ENCODE measurements at regions not wholly inside any gene's neighbourhood (a gene's known extent, or its start where the extent isn't known, plus 50 kb on each side); places are given as distances from the start of the nearest gene placed in this dataset.
"Not testable (repeated sequence)": the region's sequence is repeated elsewhere in the genome, so short reads cannot be mapped to it uniquely, and the experiment has no call there.

DNA sequence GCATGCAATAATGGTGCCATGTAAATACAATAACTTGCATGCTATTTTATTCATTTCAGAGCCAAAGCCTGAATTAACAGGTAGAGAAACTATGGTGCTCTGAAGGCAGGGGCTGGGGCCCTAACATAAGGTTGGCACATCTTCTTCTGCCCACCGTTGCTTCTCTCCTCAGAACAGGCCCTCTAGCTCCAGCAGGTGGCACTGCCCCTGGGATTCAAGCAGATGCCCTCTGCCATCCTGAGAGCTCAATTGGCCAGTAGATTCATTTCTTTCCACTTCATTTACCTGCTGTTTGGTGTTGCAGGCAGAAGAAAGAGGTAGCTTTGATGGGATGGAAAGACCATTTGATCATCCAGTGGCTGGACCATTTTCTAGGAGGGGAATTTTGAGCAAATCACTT is 130.5 kb downstream of the FOXB1 start:
- DNase-seq (ENCODE audit: low spot score), result no peak

- DNase-seq (ENCODE audit: low spot score), result no peak
These were observed 131.8 kb downstream of the FOXB1 start for GRCh38 chr15:60135961-60136360.

- no peak for DNase-seq (ENCODE audit: low spot score)
These were observed 133.7 kb downstream of the FOXB1 start for GRCh38 chr15:60137711-60138396.

- DNase-seq (ENCODE audit: low spot score), result no peak
These were observed 134.4 kb downstream of the FOXB1 start for GRCh38 chr15:60138397-60138968.

GRCh38 chr15:60152386-60152785 is 148.3 kb downstream of the FOXB1 start:
- no peak for DNase-seq (ENCODE audit: low spot score)

- DNase-seq (ENCODE audit: low spot score), result no peak
These were observed 150.7 kb downstream of the FOXB1 start for GRCh38 chr15:60154764-60155325.

GRCh38 chr15:60155661-60156060 is 151.6 kb downstream of the FOXB1 start:
- DNase-seq (ENCODE audit: low spot score), result no peak

DNA sequence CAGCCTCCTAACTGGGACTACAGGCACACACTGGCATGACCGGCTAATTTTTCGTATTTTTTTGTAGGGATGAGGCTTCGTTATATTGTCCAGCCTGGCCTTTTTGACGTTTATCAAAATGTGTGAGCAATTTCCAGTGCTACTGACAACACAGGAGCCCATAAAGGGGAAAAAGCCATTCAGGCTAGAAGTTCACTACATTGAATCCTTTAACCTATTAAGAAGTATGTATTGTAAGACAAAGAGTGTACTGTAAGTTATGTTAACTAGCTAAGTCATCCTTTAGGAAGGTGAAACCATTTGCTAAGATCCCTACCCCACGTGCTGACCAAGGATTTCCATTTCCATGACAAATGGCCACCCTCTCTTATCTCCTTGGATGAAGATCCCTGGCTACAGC is 156.8 kb downstream of the FOXB1 start:
- DNase-seq (ENCODE audit: low spot score), result no peak

GRCh38 chr15:60161704-60162103 is 157.6 kb downstream of the FOXB1 start:
- DNase-seq (ENCODE audit: low spot score), result no peak

- no peak for DNase-seq (ENCODE audit: low spot score)
These were observed 158.3 kb downstream of the FOXB1 start for GRCh38 chr15:60162251-60162967.

- DNase-seq (ENCODE audit: low spot score), result no peak
These were observed 158.9 kb downstream of the FOXB1 start for GRCh38 chr15:60162968-60163355.

DNA sequence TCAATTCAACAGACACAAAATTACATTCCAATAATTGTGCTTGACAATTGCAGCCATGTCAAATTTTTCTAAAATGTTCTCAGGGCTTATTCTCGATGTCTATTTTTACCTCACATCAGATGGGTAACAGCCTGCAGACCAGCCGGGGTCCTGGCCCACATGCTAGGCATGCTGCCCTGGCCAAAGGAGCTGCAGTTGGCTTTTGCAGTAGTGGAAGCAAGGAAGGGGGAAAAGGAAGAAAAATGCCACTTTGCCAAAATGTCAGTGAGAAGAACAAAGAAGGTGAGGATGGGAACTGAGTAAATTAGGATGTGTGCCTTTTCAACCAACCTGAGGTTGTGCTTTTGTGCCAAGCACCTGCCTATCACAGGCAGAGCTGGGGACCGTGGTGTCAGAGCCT is 161.0 kb downstream of the FOXB1 start:
- DNase-seq (ENCODE audit: low spot score), result no peak

- DNase-seq (ENCODE audit: low spot score), result no peak
These were observed 168.0 kb downstream of the FOXB1 start for GRCh38 chr15:60172143-60172542.

GRCh38 chr15:60179786-60180391 is 175.8 kb downstream of the FOXB1 start:
- DNase-seq (ENCODE audit: low spot score), result peak; percentile 8

DNA sequence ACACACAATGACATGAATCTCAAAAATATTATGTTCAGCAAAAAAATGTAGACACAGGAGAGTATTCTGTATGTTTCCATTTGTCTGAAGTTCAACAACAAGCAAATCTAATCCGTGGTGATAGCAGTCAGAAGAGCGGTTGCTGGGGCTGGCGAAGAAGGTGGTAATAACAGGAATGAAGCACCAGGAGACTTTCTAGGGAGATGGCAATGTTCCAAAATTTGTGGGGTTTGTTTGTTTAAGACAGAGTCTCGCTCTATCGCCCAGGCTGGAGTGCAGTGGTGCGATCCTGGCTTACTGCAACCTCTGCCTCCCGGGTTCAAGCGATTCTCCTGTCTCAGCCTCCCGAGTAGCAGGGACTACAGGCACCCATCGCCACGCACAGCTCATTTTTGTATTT is 177.8 kb downstream of the FOXB1 start:
- DNase-seq (ENCODE audit: low spot score), result not testable (repeated sequence)

DNA sequence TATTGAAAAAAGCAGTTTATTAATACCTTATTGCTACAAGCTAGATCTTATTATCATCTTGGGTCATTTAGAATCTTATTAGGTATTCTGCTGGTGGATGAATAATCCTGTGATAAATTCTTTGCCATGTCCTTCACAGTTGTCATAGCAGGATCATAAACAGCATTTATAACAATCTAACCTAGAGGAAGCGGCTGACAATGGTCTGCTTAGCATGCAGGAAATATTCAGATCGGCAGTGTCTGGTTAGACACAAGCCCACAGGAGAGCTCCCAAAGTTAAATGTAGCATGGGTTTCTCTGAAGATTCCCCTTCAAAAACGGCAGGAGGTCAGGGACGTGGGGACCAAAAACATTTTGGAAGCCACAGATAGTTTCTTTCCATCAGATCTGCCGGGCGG is 179.3 kb downstream of the FOXB1 start:
- DNase-seq (ENCODE audit: low spot score), result no peak

DNA sequence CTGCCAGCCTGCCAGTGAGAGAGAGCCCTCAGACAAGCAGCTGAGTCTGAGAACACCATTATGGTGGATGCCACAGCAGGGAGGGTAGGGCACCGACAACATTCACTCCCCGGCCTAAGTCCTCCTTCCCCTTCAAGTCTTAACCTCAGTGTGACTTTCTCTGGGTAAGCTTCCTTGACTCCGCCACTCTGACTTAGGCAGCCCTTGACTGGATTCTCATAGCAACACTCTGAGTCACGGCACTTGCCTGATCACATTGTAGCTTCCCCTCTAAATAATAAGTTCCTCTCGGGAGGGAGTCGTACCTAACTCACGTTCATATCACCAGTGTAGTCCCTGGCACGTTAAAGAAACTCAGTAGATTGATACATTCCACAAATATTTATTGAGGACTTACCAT is 180.5 kb downstream of the FOXB1 start:
- no peak for DNase-seq (ENCODE audit: low spot score)

DNA sequence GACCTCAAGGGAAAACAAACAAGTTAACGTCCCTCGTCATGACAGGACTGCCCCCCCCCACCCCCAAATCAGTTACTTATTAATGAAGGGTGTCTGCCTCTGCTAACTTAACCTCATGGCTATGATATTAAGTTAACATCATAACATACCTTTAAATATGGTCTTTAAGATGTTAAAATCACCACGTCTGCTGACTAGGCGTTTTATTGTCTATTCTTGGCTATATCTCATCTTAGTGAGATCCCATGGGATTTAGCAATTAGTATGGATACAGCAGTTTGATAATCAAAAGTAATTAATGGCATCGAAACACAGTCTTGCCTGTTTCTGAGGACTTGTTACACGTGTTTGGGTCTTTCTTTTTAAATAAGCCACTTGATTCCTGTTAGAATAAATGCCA is 186.9 kb downstream of the FOXB1 start:
- DNase-seq (ENCODE audit: low spot score), result no peak

DNA sequence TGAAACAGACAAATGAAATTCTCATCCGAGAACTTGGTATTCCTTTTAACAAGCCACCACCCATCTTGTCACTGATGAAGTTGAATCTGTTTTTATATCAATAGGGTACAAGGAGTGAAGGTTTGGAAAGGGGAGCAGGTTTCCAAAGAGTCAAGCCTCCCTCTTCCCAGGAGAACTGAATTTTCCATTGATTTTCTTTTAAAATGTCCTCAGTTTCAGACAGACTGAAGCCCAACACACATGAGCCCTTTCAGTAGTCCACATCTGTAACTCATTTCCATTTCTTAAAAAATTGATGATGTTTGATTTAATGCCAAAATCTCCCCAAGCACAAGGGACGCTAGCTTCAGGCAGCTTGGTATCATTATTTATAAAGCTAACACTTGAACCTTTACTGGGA is 187.7 kb downstream of the FOXB1 start:
- no peak for DNase-seq (ENCODE audit: low spot score)

DNA sequence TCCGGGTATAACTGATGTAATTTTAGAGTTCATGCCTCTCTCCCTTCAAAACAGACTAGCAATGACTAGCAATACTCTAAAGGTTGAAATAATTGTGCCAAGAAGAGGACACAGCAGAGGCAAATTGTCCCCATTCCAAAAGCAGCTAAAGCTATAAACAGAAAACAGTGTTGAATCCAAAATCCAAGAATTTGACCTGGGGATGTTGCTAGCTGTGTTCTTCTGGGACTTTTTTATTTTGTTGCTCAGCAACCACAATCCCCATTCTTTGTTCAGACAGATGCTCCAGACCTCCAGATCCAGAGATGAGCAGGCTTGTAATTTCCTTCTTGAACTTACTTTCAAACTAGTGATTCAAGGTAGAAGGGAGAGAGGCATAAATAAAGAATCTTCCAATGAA is 191.5 kb downstream of the FOXB1 start:
- no peak for DNase-seq (ENCODE audit: low spot score)

GRCh38 chr15:60204131-60204885 is 193.5 kb downstream of the ANXA2 start:
- no peak for DNase-seq (ENCODE audit: low spot score)

- DNase-seq (ENCODE audit: low spot score), result no peak
These were observed 189.1 kb downstream of the ANXA2 start for GRCh38 chr15:60208709-60209108.

Measured in SK-N-DZ (cell line).